ENCODE measurements at regions not wholly inside any gene's neighbourhood (a gene's known extent, or its start where the extent isn't known, plus 50 kb on each side); places are given as distances from the start of the nearest gene placed in this dataset.

- in situ Hi-C loops (cut with MboI) (no loop called here), intact Hi-C loops (cut with micrococcal nuclease; ENCODE audit: unreplicated experiment) (no loop called here)
- Histone ChIP-seq H2AFZ (ENCODE audit: control insufficient read depth, low read depth, low read length) (no peak overlapping the region), H3K79me2 (ENCODE audit: control insufficient read depth, insufficient read depth, low read length) (no peaks in the 10 kb centered on the region), H3K4me3 (no peak overlapping the region), H3K4me1 (ENCODE audit: control insufficient read depth, insufficient read depth, low read length) (no peaks in the 10 kb centered on the region), H3K9me3 (replicated peaks; ENCODE audit: control insufficient read depth, insufficient read depth, low read length) (no peaks in the 10 kb centered on the region), H3K4me2 (ENCODE audit: control insufficient read depth, insufficient read depth) (no peak overlapping the region), H3K9ac (ENCODE audit: control insufficient read depth, insufficient read depth, low read length) (no peak overlapping the region), H3K36me3 (ENCODE audit: control insufficient read depth in 2 of 2, insufficient read depth in 2 of 2, low read length in 1 of 2) (no peaks in the 10 kb centered on the region), H3K27me3 (replicated peaks in 1 of 2; ENCODE audit: control insufficient read depth in 2 of 2, insufficient read depth in 2 of 2, low read length in 1 of 2) (no peaks in the 10 kb centered on the region), H4K20me1 (ENCODE audit: control insufficient read depth, insufficient read depth) (no peaks in the 10 kb centered on the region), H3K27ac (ENCODE audit: control insufficient read depth, insufficient read depth) (no peak overlapping the region)
- ChIA-PET SMC1A (ENCODE audit: uncharacterized antibody, unreplicated experiment) (no interaction called here), RAD21 (ENCODE audit: unreplicated experiment) (no interaction called here), CTCF (no interaction called here), POLR2A (no interaction called here)
- ATAC-seq (no peak), FAIRE-seq (no peak), DNase-seq (ENCODE audit: low read depth, low spot score) (no peak)
- no TSS peak for BruUV-seq (replicated peaks)
- TF ChIP-seq, protein P1, sequence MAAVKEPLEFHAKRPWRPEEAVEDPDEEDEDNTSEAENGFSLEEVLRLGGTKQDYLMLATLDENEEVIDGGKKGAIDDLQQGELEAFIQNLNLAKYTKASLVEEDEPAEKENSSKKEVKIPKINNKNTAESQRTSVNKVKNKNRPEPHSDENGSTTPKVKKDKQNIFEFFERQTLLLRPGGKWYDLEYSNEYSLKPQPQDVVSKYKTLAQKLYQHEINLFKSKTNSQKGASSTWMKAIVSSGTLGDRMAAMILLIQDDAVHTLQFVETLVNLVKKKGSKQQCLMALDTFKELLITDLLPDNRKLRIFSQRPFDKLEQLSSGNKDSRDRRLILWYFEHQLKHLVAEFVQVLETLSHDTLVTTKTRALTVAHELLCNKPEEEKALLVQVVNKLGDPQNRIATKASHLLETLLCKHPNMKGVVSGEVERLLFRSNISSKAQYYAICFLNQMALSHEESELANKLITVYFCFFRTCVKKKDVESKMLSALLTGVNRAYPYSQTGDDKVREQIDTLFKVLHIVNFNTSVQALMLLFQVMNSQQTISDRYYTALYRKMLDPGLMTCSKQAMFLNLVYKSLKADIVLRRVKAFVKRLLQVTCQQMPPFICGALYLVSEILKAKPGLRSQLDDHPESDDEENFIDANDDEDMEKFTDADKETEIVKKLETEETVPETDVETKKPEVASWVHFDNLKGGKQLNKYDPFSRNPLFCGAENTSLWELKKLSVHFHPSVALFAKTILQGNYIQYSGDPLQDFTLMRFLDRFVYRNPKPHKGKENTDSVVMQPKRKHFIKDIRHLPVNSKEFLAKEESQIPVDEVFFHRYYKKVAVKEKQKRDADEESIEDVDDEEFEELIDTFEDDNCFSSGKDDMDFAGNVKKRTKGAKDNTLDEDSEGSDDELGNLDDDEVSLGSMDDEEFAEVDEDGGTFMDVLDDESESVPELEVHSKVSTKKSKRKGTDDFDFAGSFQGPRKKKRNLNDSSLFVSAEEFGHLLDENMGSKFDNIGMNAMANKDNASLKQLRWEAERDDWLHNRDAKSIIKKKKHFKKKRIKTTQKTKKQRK (IDR thresholded peaks at IDR 0.05; ENCODE audit: low read depth, low read length) = no peak
- no peak for TF ChIP-seq CHD2 (IDR thresholded peaks at IDR 0.05; ENCODE audit: borderline replicate concordance, low read depth, low read length)
- no peak for TF ChIP-seq BRCA1 (IDR thresholded peaks at IDR 0.05; ENCODE audit: low read depth, low read length)
- 32% methylated on average over 5 of the region's 5 CpGs for WGBS (ENCODE audit: insufficient coverage, insufficient replicate concordance, low lambda C conversion rate, missing lambda C conversion rate)
These were observed 156.0 kb upstream of the BCOR start for GRCh38 chrX:40253771-40254170.

- WGBS (ENCODE audit: insufficient coverage, insufficient replicate concordance, low lambda C conversion rate, missing lambda C conversion rate) = 12% methylated on average over 2 of the region's 5 CpGs
- H3K9me3 ChIP-seq (replicated peaks; ENCODE audit: control insufficient read depth, insufficient read depth, low read length) = no peaks in the 10 kb centered on the region
- H4K20me1 ChIP-seq (ENCODE audit: control insufficient read depth, insufficient read depth) = no peaks in the 10 kb centered on the region
- RAD21 ChIA-PET (ENCODE audit: unreplicated experiment) = no interaction called here
- FAIRE-seq (no peak), DNase-seq (ENCODE audit: low read depth, low spot score) (no peak), ATAC-seq (no peak)
- no peaks in the 10 kb centered on the region for H3K27me3 ChIP-seq (replicated peaks in 1 of 2; ENCODE audit: control insufficient read depth in 2 of 2, insufficient read depth in 2 of 2, low read length in 1 of 2)
- no peaks in the 10 kb centered on the region for H3K79me2 ChIP-seq (ENCODE audit: control insufficient read depth, insufficient read depth, low read length)
- SMC1A ChIA-PET (ENCODE audit: uncharacterized antibody, unreplicated experiment) = no interaction called here
- no peak overlapping the region for H3K4me3 ChIP-seq
- POLR2A ChIA-PET = no interaction called here
- no peaks in the 10 kb centered on the region for H3K4me1 ChIP-seq (ENCODE audit: control insufficient read depth, insufficient read depth, low read length)
- no peak overlapping the region for H2AFZ ChIP-seq (ENCODE audit: control insufficient read depth, low read depth, low read length)
- H3K4me2 ChIP-seq (ENCODE audit: control insufficient read depth, insufficient read depth) = no peak overlapping the region
- in situ Hi-C loops (cut with MboI) = no loop called here
- BruUV-seq (replicated peaks) = no TSS peak
- H3K36me3 ChIP-seq (ENCODE audit: control insufficient read depth in 2 of 2, insufficient read depth in 2 of 2, low read length in 1 of 2) = no peaks in the 10 kb centered on the region
- no peak overlapping the region for H3K9ac ChIP-seq (ENCODE audit: control insufficient read depth, insufficient read depth, low read length)
- CTCF ChIA-PET = interaction anchor here (0.6 kb wide), 1 partner anchor 600 kb away, joined by 3 read pairs; no protein-coding TSS in a partner anchor
- no peak overlapping the region for H3K27ac ChIP-seq (ENCODE audit: control insufficient read depth, insufficient read depth)
- intact Hi-C loops (cut with micrococcal nuclease; ENCODE audit: unreplicated experiment) = no loop called here
- TF ChIP-seq NR2C1 (IDR thresholded peaks at IDR 0.05) = no peak
- no peak for TF ChIP-seq CREB1 (IDR thresholded peaks at IDR 0.05; ENCODE audit: low read depth)
- no peak for TF ChIP-seq YY1 (IDR thresholded peaks at IDR 0.05; ENCODE audit: low read depth, low read length)
- no peak for TF ChIP-seq FOS (IDR thresholded peaks at IDR 0.05; ENCODE audit: borderline replicate concordance, extremely low read depth, insufficient read length)
- no peak for TF ChIP-seq HCFC1 (IDR thresholded peaks at IDR 0.05; ENCODE audit: low read length)
- TF ChIP-seq SRF (IDR thresholded peaks at IDR 0.05; ENCODE audit: low read depth in 2 of 2, low read length in 2 of 2) = no peak
- TF ChIP-seq EGR1 (IDR thresholded peaks at IDR 0.05; ENCODE audit: borderline replicate concordance in 1 of 2, low read depth in 2 of 2, low read length in 2 of 2) = no peak
- no peak for TF ChIP-seq ASH2L (IDR thresholded peaks at IDR 0.05; ENCODE audit: borderline replicate concordance, low read depth)
- TF ChIP-seq, protein P2, sequence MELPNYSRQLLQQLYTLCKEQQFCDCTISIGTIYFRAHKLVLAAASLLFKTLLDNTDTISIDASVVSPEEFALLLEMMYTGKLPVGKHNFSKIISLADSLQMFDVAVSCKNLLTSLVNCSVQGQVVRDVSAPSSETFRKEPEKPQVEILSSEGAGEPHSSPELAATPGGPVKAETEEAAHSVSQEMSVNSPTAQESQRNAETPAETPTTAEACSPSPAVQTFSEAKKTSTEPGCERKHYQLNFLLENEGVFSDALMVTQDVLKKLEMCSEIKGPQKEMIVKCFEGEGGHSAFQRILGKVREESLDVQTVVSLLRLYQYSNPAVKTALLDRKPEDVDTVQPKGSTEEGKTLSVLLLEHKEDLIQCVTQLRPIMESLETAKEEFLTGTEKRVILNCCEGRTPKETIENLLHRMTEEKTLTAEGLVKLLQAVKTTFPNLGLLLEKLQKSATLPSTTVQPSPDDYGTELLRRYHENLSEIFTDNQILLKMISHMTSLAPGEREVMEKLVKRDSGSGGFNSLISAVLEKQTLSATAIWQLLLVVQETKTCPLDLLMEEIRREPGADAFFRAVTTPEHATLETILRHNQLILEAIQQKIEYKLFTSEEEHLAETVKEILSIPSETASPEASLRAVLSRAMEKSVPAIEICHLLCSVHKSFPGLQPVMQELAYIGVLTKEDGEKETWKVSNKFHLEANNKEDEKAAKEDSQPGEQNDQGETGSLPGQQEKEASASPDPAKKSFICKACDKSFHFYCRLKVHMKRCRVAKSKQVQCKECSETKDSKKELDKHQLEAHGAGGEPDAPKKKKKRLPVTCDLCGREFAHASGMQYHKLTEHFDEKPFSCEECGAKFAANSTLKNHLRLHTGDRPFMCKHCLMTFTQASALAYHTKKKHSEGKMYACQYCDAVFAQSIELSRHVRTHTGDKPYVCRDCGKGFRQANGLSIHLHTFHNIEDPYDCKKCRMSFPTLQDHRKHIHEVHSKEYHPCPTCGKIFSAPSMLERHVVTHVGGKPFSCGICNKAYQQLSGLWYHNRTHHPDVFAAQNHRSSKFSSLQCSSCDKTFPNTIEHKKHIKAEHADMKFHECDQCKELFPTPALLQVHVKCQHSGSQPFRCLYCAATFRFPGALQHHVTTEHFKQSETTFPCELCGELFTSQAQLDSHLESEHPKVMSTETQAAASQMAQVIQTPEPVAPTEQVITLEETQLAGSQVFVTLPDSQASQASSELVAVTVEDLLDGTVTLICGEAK (IDR thresholded peaks at IDR 0.05; ENCODE audit: borderline replicate concordance) = no peak
These were observed 151.8 kb upstream of the BCOR start for GRCh38 chrX:40249582-40249981.
